SU-DHL-6 (cell line): ENCODE measurements at regions not wholly inside any gene's neighbourhood (a gene's known extent, or its start where the extent isn't known, plus 50 kb on each side); places are given as distances from the start of the nearest gene placed in this dataset.

Experiments used
- H2AFZ ChIP-seq: fragments of 200-600 bp; sonication (generic); 2 replicates; pipeline ENCODE4 v1.6.1; 2014; ENCODE audit warnings: low read depth, mild to moderate bottlenecking, moderate library complexity, mixed read lengths, antibody characterized with exemption, low read length; ENCODE audit not compliant: severe bottlenecking
- H3F3A ChIP-seq: fragments of 200-600 bp; shearing (Covaris generic); 2 replicates; pipeline ENCODE4 v1.6.0; 2016; ENCODE audit warnings: antibody characterized with exemption, mild to moderate bottlenecking; ENCODE audit not compliant: insufficient read depth
- H3K27ac ChIP-seq: fragments of 200-600 bp; sonication (generic); 2 replicates; pipeline ENCODE4 v1.5.1; 2016; ENCODE audit warnings: low read depth, mild to moderate bottlenecking, low read length, moderate library complexity, mixed read lengths
- H3K27me3 ChIP-seq: fragments of 200-600 bp; sonication (generic), shearing (Covaris generic); 2 replicates; pipeline ENCODE4 v1.6.0; 2014; ENCODE audit warnings: mild to moderate bottlenecking, low read length
- H3K36me3 ChIP-seq: fragments of 200-600 bp; sonication (generic); 2 replicates; pipeline ENCODE4 v1.6.1; 2014; ENCODE audit warnings: mild to moderate bottlenecking, low read length, mixed read lengths
- H3K4me2 ChIP-seq: fragments of 300-600, 200-600 bp; shearing (Covaris generic), sonication (generic); 2 replicates; pipeline ENCODE4 v1.6.0; 2014; ENCODE audit warnings: low read length, low read depth, mild to moderate bottlenecking; ENCODE audit not compliant: poor library complexity, severe bottlenecking
- H3K4me3 ChIP-seq: fragments of 200-600 bp; sonication (generic); 2 replicates; pipeline ENCODE4 v1.5.1; 2014; ENCODE audit warnings: antibody characterized with exemption, low read length, mild to moderate bottlenecking, mixed read lengths; ENCODE audit not compliant: insufficient read depth, poor library complexity, severe bottlenecking
- H3K79me2 ChIP-seq: fragments of 200-600 bp; sonication (generic); 2 replicates; pipeline ENCODE4 v1.6.1; 2014; ENCODE audit warnings: mild to moderate bottlenecking, low read length, moderate library complexity; ENCODE audit not compliant: insufficient read depth
- H3K9ac ChIP-seq: fragments of 200-600 bp; sonication (generic); 2 replicates; pipeline ENCODE4 v1.7.0; 2014; ENCODE audit warnings: mild to moderate bottlenecking, low read length
- H3K9me2 ChIP-seq: fragments of 200-600 bp; sonication (generic); replicated peaks from 2 replicates; pipeline ENCODE4 v1.6.1; 2014; ENCODE audit warnings: low read length; ENCODE audit not compliant: insufficient read depth
- H3K9me3 ChIP-seq: fragments of 200-600 bp; sonication (generic); 2 replicates; pipeline ENCODE4 v1.6.1; 2014; ENCODE audit warnings: low read length, mixed read lengths; ENCODE audit not compliant: insufficient read depth
- H4K20me1 ChIP-seq: fragments of 200-600 bp; sonication (generic); 2 replicates; pipeline ENCODE4 v1.6.1; 2014; ENCODE audit warnings: low read depth, mild to moderate bottlenecking, antibody characterized with exemption, low read length, moderate library complexity, mixed read lengths
- CTCF ChIP-seq: fragments of 200-600 bp; sonication (generic); IDR thresholded peaks from one replicate; pipeline ENCODE4 v1.5.1; 2017; ENCODE audit warnings: antibody characterized with exemption, mild to moderate bottlenecking, low read length, moderate library complexity; ENCODE audit not compliant: insufficient read depth, poor library complexity, severe bottlenecking
- EZH2phosphoT487 ChIP-seq: fragments of 200-600 bp; sonication (generic), shearing (Covaris generic); conservative IDR thresholded peaks from 2 replicates; pipeline ENCODE4 v1.6.1; 2018; ENCODE audit warnings: mild to moderate bottlenecking, antibody characterized with exemption, low read length, moderate library complexity, mixed read lengths

GRCh38 chr11:100459811-100460210 lies 227.3 kb upstream of the ARHGAP42 start:
- H3K9me3 ChIP-seq: no peaks in the 10 kb centered on the region
- TF ChIP-seq EZH2phosphoT487: no peak
- TF ChIP-seq CTCF: no peak
- no peaks in the 10 kb centered on the region for H3F3A ChIP-seq
- no peaks in the 10 kb centered on the region for H3K79me2 ChIP-seq
- H3K9ac ChIP-seq: no peak overlapping the region
- no peaks in the 10 kb centered on the region for H4K20me1 ChIP-seq
- no peak overlapping the region for H3K27ac ChIP-seq
- no peaks in the 10 kb centered on the region for H3K27me3 ChIP-seq
- H3K4me2 ChIP-seq: no peak overlapping the region
- no peak overlapping the region for H2AFZ ChIP-seq
- H3K4me3 ChIP-seq: no peak overlapping the region
- H3K9me2 ChIP-seq: no peaks in the 10 kb centered on the region
- H3K36me3 ChIP-seq: no peaks in the 10 kb centered on the region

GRCh38 chr11:100460426-100460825 lies 226.7 kb upstream of the ARHGAP42 start:
- H2AFZ ChIP-seq: no peak overlapping the region
- TF ChIP-seq EZH2phosphoT487 (no peak), CTCF (no peak)
- no peaks in the 10 kb centered on the region for H3F3A ChIP-seq
- H3K9ac ChIP-seq: no peak overlapping the region
- H4K20me1 ChIP-seq: no peaks in the 10 kb centered on the region
- H3K27me3 ChIP-seq: no peaks in the 10 kb centered on the region
- no peaks in the 10 kb centered on the region for H3K9me2 ChIP-seq
- H3K9me3 ChIP-seq: no peaks in the 10 kb centered on the region
- H3K36me3 ChIP-seq: no peaks in the 10 kb centered on the region
- H3K4me3 ChIP-seq: no peak overlapping the region
- no peaks in the 10 kb centered on the region for H3K79me2 ChIP-seq
- no peak overlapping the region for H3K4me2 ChIP-seq
- no peak overlapping the region for H3K27ac ChIP-seq

GRCh38 chr11:100467821-100468508 lies 219.1 kb upstream of the ARHGAP42 start:
- no peaks in the 10 kb centered on the region for H3K9me2 ChIP-seq
- H3K27ac ChIP-seq: no peak overlapping the region
- no peak overlapping the region for H3K9ac ChIP-seq
- no peaks in the 10 kb centered on the region for H3K36me3 ChIP-seq
- no peak overlapping the region for H3K4me3 ChIP-seq
- no peaks in the 10 kb centered on the region for H3K9me3 ChIP-seq
- H3K4me2 ChIP-seq: no peak overlapping the region
- H2AFZ ChIP-seq: no peak overlapping the region
- H4K20me1 ChIP-seq: no peaks in the 10 kb centered on the region
- no peaks in the 10 kb centered on the region for H3F3A ChIP-seq
- TF ChIP-seq CTCF: no peak
- no peak for TF ChIP-seq EZH2phosphoT487
- H3K27me3 ChIP-seq: no peaks in the 10 kb centered on the region
- H3K79me2 ChIP-seq: no peaks in the 10 kb centered on the region
